ENCODE measurements at regions not wholly inside any gene's neighbourhood (a gene's known extent, or its start where the extent isn't known, plus 50 kb on each side); places are given as distances from the start of the nearest gene placed in this dataset.

DNA sequence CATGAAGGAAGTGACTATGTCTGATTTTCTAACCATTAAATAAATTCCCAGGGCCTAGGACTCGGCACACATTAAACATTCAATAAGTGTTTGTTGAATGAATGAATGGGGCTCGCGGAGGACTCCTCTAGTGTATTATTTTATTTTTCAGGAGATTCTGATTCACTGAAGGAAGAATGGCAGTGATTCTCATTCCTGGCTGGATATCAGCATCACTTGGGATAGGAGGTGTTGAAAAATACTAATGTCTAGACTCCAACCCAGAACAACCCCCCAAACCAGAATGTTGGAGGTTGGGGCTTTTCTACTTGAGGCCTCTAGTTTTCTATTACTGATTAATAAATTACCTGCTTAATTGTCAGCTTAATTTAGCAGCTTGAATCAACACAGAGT, 195.4 kb downstream of the BTBD3 start:
- TF ChIP-seq, protein P1, sequence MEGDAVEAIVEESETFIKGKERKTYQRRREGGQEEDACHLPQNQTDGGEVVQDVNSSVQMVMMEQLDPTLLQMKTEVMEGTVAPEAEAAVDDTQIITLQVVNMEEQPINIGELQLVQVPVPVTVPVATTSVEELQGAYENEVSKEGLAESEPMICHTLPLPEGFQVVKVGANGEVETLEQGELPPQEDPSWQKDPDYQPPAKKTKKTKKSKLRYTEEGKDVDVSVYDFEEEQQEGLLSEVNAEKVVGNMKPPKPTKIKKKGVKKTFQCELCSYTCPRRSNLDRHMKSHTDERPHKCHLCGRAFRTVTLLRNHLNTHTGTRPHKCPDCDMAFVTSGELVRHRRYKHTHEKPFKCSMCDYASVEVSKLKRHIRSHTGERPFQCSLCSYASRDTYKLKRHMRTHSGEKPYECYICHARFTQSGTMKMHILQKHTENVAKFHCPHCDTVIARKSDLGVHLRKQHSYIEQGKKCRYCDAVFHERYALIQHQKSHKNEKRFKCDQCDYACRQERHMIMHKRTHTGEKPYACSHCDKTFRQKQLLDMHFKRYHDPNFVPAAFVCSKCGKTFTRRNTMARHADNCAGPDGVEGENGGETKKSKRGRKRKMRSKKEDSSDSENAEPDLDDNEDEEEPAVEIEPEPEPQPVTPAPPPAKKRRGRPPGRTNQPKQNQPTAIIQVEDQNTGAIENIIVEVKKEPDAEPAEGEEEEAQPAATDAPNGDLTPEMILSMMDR (conservative IDR thresholded peaks at IDR 0.05 in 1 of 2, IDR thresholded peaks at IDR 0.05 in 1 of 2; ENCODE audit: low read depth in 1 of 2, low read length in 2 of 2), result no peak
- TF ChIP-seq EZH2 (IDR thresholded peaks at IDR 0.05; ENCODE audit: low read length, missing control alignments), result no peak
